H9 (cell line): ENCODE measurements at regions not wholly inside any gene's neighbourhood (a gene's known extent, or its start where the extent isn't known, plus 50 kb on each side); places are given as distances from the start of the nearest gene placed in this dataset.

ENCODE experiments used
- DNase-seq: peaks from one replicate; pipeline ENCODE4 v3.0.0-alpha.2; 2017
- H2AFZ ChIP-seq: one replicate; pipeline ENCODE4 v1.6.1; 2013; ENCODE audit warnings: mild to moderate bottlenecking, low read length, control low read depth, moderate library complexity
- H2AK5ac ChIP-seq: 2 replicates; pipeline ENCODE4 v1.6.1; 2013; ENCODE audit warnings: low read length, control low read depth, mixed read lengths; ENCODE audit not compliant: insufficient read length
- H2BK120ac ChIP-seq: one replicate; pipeline ENCODE4 v1.6.1; 2013; ENCODE audit warnings: low read depth, mild to moderate bottlenecking, low read length, control low read depth, inconsistent platforms; ENCODE audit not compliant: poor library complexity, severe bottlenecking
- H2BK12ac ChIP-seq: 2 replicates; pipeline ENCODE4 v1.6.1; 2013; ENCODE audit warnings: low read length, control low read depth, mixed read lengths, low read depth; ENCODE audit not compliant: insufficient read length
- H2BK15ac ChIP-seq: 2 replicates; pipeline ENCODE4 v1.6.1; 2013; ENCODE audit warnings: low read depth, low read length, control low read depth
- H2BK20ac ChIP-seq: one replicate; pipeline ENCODE4 v1.6.1; 2013; ENCODE audit warnings: low read depth, mild to moderate bottlenecking, low read length, control low read depth, inconsistent platforms; ENCODE audit not compliant: poor library complexity, severe bottlenecking
- H2BK5ac ChIP-seq: 2 replicates; pipeline ENCODE4 v1.6.1; 2013; ENCODE audit warnings: low read length, control low read depth, mixed read lengths; ENCODE audit not compliant: insufficient read length
- H3K14ac ChIP-seq: 2 replicates; pipeline ENCODE4 v1.6.1; 2013; ENCODE audit warnings: low read length, control low read depth; ENCODE audit not compliant: insufficient read depth
- H3K18ac ChIP-seq: 2 replicates; pipeline ENCODE4 v1.6.1; 2013; ENCODE audit warnings: low read depth, mild to moderate bottlenecking, mixed read lengths, low read length, control low read depth; ENCODE audit not compliant: insufficient read length
- H3K23ac ChIP-seq: 2 replicates; pipeline ENCODE4 v1.6.1; 2013; ENCODE audit warnings: low read length, control low read depth, mixed read lengths, low read depth; ENCODE audit not compliant: insufficient read length
- H3K23me2 ChIP-seq: 2 replicates; pipeline ENCODE4 v1.6.1; 2013; ENCODE audit warnings: low read depth, mild to moderate bottlenecking, mixed read lengths, low read length, control low read depth; ENCODE audit not compliant: insufficient read length, poor library complexity, severe bottlenecking
- H3K27ac ChIP-seq: 2 replicates; pipeline ENCODE4 v1.5.1; 2013; ENCODE audit warnings: low read length, control low read depth, mixed read lengths, low read depth; ENCODE audit not compliant: insufficient read length
- H3K27me3 ChIP-seq: 2 replicates; pipeline ENCODE4 v1.6.1; 2013; ENCODE audit warnings: low read length, control low read depth, inconsistent platforms; ENCODE audit not compliant: insufficient read depth
- H3K4ac ChIP-seq: 2 replicates; pipeline ENCODE4 v1.6.1; 2013; ENCODE audit warnings: low read depth, mild to moderate bottlenecking, control low read depth, inconsistent platforms, low read length, moderate library complexity
- H3K4me1 ChIP-seq: 2 replicates; pipeline ENCODE4 v1.6.1; 2013; ENCODE audit warnings: low read length, control low read depth, inconsistent platforms; ENCODE audit not compliant: insufficient read depth
- H3K4me2 ChIP-seq: 2 replicates; pipeline ENCODE4 v1.6.1; 2013; ENCODE audit warnings: low read length, control low read depth, mixed read lengths; ENCODE audit not compliant: insufficient read length, insufficient read depth
- H3K56ac ChIP-seq: 2 replicates; pipeline ENCODE4 v1.6.1; 2013; ENCODE audit warnings: low read depth, mild to moderate bottlenecking, mixed read lengths, low read length, control low read depth; ENCODE audit not compliant: insufficient read length
- H3K79me1 ChIP-seq: 2 replicates; pipeline ENCODE4 v1.6.1; 2013; ENCODE audit warnings: low read depth, mild to moderate bottlenecking, moderate library complexity, low read length, control low read depth, inconsistent platforms; ENCODE audit not compliant: insufficient read depth, poor library complexity, severe bottlenecking
- H3K79me2 ChIP-seq: 2 replicates; pipeline ENCODE4 v1.6.1; 2013; ENCODE audit warnings: low read length, control low read depth, inconsistent platforms; ENCODE audit not compliant: insufficient read depth
- H3K9ac ChIP-seq: 2 replicates; pipeline ENCODE4 v1.6.1; 2013; ENCODE audit warnings: low read length, control low read depth, mixed read lengths; ENCODE audit not compliant: insufficient read length; ENCODE audit errors: extremely low read depth
- H3K9me3 ChIP-seq: one replicate; pipeline ENCODE4 v1.6.1; 2013; ENCODE audit warnings: low read depth, low read length, inconsistent platforms; ENCODE audit not compliant: control insufficient read depth
- H3T11ph ChIP-seq: one replicate; pipeline ENCODE4 v1.6.1; 2013; ENCODE audit warnings: mild to moderate bottlenecking, low read length, control low read depth, inconsistent platforms
- H4K20me1 ChIP-seq: one replicate; pipeline ENCODE4 v1.6.1; 2013; ENCODE audit not compliant: control insufficient read depth, insufficient read length, insufficient read depth
- H4K5ac ChIP-seq: 2 replicates; pipeline ENCODE4 v1.6.1; 2013; ENCODE audit warnings: low read depth, mild to moderate bottlenecking, mixed read lengths, low read length, control low read depth; ENCODE audit not compliant: insufficient read length
- H4K8ac ChIP-seq: replicated peaks from 2 replicates; pipeline ENCODE4 v1.6.1; 2013; ENCODE audit warnings: low read length, control low read depth, mixed read lengths, low read depth; ENCODE audit not compliant: insufficient read length
- H4K91ac ChIP-seq: 2 replicates; pipeline ENCODE4 v1.6.1; 2013; ENCODE audit warnings: low read depth, mild to moderate bottlenecking, moderate library complexity, mixed read lengths, low read length, control low read depth; ENCODE audit not compliant: insufficient read length
- H3K27ac Mint-ChIP-seq, 3 experiments: 2 replicates in 2 of 3; 3 replicates in 1 of 3; pipeline ENCODE4 v1.8.0; 2020 to 2021; ENCODE audit warnings: mixed read lengths in 3 of 3, mild to moderate bottlenecking in 1 of 3, moderate library complexity in 1 of 3
- H3K27me3 Mint-ChIP-seq: 2 replicates; pipeline ENCODE4 v1.8.0; 2021; ENCODE audit warnings: low read depth, mild to moderate bottlenecking, moderate library complexity, mixed read lengths
- H3K36me3 Mint-ChIP-seq, 3 experiments: 2 replicates in 2 of 3; 3 replicates in 1 of 3; pipeline ENCODE4 v1.8.0; 2020 to 2021; ENCODE audit warnings: low read depth in 3 of 3, mixed read lengths in 3 of 3; ENCODE audit not compliant: insufficient read depth in 1 of 3
- H3K4me1 Mint-ChIP-seq, 2 experiments: 2 replicates each; pipeline ENCODE4 v1.8.0; 2020; ENCODE audit warnings: mixed read lengths in 2 of 2
- H3K4me3 Mint-ChIP-seq, 2 experiments: 2 replicates in 1 of 2; 3 replicates in 1 of 2; pipeline ENCODE4 v1.8.0; 2020 to 2021; ENCODE audit warnings: mild to moderate bottlenecking in 2 of 2, mixed read lengths in 2 of 2, moderate library complexity in 1 of 2
- H3K9me3 Mint-ChIP-seq, 2 experiments: 2 replicates in 1 of 2; 3 replicates in 1 of 2; pipeline ENCODE4 v1.8.0; 2020; ENCODE audit warnings: mild to moderate bottlenecking in 2 of 2, mixed read lengths in 2 of 2, moderate library complexity in 1 of 2
- WGBS: extraction: QIAGEN DNeasy Blood & Tissue Kit; methylation state at CpG from one replicate; pipeline ENCODE4 v1.1.7; 2013; ENCODE audit warnings: missing lambda C conversion rate, low lambda C conversion rate, mixed read lengths; ENCODE audit not compliant: insufficient read length; ENCODE audit errors: extremely low coverage; 5-methylcytosine and 5-hydroxymethylcytosine counted together
- TF ChIP-seq, protein P1 (sequence below): fragments of 200-600 bp; sonication (generic); conservative IDR thresholded peaks from 3 replicates; pipeline ENCODE4 v1.8.0; 2021; ENCODE audit warnings: antibody characterized with exemption, mild to moderate bottlenecking

DNA sequence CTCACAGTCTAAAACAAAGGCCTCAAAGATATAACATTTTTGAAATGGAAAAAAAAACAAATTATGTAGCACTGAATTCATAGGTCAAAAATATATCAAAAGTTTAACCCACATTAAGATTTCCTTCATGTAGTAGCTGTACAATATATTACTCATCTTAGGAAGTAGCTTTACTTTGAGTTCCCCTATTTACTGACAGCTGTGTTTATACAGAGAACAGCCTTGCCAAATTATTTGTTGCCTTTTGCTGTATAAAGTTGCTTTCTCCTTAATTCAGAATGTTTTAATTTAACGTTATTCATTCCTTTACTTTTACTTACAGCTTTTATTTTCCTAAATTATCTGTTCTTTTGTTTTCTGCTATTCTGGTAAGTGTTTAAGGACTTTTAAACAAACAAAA is 181.0 kb downstream of the COL12A1 start:
- Histone ChIP-seq H2BK20ac (no peak overlapping the region), H3K4me1 (no peaks in the 10 kb centered on the region), H2AFZ (no peak overlapping the region), H2BK15ac (no peak overlapping the region), H3K27ac (no peak overlapping the region), H3K18ac (no peak overlapping the region), H2BK120ac (no peak overlapping the region), H3K9me3 (no peaks in the 10 kb centered on the region), H3K4me2 (no peak overlapping the region), H3K56ac (no peak overlapping the region), H3K23me2 (no peaks in the 10 kb centered on the region), H3K27me3 (no peaks in the 10 kb centered on the region), H3K4ac (no peak overlapping the region), H2AK5ac (no peak overlapping the region), H3K14ac (no peak overlapping the region), H4K20me1 (no peaks in the 10 kb centered on the region), H2BK5ac (no peak overlapping the region), H3T11ph (no peak overlapping the region), H2BK12ac (no peak overlapping the region), H3K23ac (no peak overlapping the region), H3K79me2 (no peaks in the 10 kb centered on the region), H3K9ac (no peak overlapping the region), H3K79me1 (no peaks in the 10 kb centered on the region), H4K8ac (no peak overlapping the region), H4K5ac (no peak overlapping the region), H4K91ac (no peak overlapping the region)
- WGBS, result no CpG with 5 or more reads among the region's 1 CpG
- no peaks in the 10 kb centered on the region for H3K9me3 Mint-ChIP-seq
- TF ChIP-seq, protein P1, sequence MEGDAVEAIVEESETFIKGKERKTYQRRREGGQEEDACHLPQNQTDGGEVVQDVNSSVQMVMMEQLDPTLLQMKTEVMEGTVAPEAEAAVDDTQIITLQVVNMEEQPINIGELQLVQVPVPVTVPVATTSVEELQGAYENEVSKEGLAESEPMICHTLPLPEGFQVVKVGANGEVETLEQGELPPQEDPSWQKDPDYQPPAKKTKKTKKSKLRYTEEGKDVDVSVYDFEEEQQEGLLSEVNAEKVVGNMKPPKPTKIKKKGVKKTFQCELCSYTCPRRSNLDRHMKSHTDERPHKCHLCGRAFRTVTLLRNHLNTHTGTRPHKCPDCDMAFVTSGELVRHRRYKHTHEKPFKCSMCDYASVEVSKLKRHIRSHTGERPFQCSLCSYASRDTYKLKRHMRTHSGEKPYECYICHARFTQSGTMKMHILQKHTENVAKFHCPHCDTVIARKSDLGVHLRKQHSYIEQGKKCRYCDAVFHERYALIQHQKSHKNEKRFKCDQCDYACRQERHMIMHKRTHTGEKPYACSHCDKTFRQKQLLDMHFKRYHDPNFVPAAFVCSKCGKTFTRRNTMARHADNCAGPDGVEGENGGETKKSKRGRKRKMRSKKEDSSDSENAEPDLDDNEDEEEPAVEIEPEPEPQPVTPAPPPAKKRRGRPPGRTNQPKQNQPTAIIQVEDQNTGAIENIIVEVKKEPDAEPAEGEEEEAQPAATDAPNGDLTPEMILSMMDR, result no peak
- H3K4me1 Mint-ChIP-seq, result no peaks in the 10 kb centered on the region
- no peak overlapping the region for H3K27ac Mint-ChIP-seq
- no peak for DNase-seq
- no peak overlapping the region for H3K4me3 Mint-ChIP-seq
- H3K36me3 Mint-ChIP-seq, result no peaks in the 10 kb centered on the region
- H3K27me3 Mint-ChIP-seq, result no peaks in the 10 kb centered on the region
